DMS 273 (cell line): ENCODE measurements at regions not wholly inside any gene's neighbourhood (a gene's known extent, or its start where the extent isn't known, plus 50 kb on each side); places are given as distances from the start of the nearest gene placed in this dataset.
"Not testable (repeated sequence)": the region's sequence is repeated elsewhere in the genome, so short reads cannot be mapped to it uniquely, and the experiment has no call there.

Experiments
- DNase-seq: peaks from one replicate; lab custom pipeline; 2025; ENCODE audit not compliant: unreplicated experiment; lab: John Stamatoyannopoulos, UW

DNA sequence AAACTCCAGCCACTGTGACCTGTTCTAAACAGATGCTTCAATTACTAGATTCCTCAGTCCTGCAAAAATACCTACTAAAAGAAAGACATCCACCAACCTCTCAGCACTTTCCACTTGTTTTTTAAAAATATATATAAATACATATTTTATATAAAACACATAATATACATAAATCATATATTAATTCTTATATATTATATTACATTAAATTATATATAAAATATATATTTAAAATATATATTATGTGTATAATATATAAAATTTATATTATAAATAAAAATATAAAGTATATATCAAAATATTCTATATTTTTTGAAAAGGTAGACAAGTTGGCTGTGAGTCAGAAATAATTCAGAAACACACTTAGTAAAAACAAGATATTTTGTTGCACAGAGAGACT is 2371.8 kb upstream of the ACO1 start:
- DNase-seq: no peak

DNA sequence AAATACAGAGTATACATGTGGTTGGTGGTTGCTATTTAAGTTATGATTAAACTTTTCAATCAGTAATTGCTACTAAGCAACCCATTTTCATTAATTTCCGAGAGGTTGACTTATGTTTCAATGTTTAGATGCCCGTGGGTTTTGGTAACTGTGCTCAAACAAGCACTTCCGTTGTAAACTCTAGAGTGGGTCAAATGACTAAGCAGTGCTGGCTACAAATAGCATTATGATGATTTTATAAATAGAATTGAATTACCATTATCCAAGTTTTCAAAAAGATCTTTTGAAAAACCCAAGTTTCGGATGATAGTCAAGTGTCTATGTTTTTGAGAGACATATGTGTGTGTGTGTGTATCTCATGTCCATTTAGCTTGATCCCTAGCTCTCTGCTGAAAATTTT is 2369.4 kb upstream of the ACO1 start:
- DNase-seq: no peak

DNA sequence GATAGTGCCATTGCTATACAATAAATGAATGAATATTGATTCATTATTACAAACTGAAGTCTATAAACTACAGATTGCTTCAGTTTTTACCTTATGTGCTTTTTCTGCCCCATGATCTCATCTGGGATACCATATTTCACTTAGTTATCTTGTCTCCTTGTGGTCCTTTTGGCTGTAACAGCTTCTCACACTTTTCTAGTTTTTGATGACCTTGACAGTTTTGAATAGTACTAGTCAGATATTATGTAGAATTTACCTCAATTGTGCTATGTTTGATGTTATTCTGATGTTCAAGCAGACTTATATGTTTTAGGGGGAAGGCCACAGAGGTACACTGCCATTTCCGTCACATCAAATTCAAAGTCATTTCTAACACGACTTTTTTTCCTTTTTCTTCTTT is 2364.3 kb upstream of the ACO1 start:
- no peak for DNase-seq

DNA sequence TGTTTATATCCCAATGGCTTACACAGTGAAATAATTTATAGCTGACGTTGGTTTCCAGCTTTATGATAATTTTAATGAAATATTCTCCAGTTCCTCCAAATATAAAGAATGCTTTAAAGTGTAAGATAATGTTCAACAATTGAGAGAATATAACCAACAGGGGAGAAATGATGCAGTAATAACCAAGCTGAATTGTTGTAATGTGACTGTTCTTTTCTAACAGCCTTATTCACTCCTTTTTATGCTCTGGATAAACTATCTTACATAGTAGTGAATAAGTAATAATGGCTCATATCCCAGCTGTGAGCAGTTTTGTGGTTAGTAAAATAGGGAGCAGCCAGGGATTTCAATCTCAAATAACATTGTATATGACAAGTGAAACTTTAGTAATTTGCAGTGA is 2348.7 kb upstream of the ACO1 start:
- no peak for DNase-seq

DNA sequence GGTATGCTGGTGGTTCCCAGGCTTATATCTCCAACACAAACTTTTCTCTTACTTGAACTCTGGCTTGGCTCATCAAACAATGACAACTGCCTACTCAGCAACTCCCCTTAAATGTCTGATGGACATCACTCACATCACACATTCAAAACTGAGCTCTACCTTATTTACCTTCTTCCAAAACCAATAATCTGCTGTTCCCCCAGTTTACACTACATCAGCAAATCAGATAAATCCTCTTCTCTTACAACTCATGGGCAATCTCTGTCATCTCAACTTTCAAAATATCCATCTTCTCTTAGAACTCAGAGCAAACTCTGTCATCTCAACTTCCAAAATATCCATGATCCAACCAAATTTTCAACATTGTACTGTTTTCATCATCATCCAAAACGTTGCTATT is 2347.9 kb upstream of the ACO1 start:
- DNase-seq: no peak

DNA sequence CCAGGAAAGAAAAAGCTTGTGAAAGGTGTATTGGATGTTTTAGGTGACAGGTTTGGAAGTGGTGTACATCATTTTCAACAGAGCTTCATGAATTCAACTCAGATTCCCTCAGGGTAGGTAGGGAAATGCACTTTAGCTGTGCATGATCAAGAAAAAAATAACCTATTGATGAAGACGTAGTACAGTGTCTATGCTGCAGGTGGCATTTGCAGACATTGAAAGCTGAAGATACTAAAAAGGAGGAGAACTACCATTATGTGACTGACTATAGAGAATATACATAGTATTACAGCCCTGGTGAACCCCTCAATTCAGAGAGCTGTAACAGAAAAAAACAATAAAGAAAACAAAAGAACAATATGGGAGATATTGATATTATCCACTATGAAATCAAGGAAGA is 2344.7 kb upstream of the ACO1 start:
- peak; percentile 29 for DNase-seq

DNA sequence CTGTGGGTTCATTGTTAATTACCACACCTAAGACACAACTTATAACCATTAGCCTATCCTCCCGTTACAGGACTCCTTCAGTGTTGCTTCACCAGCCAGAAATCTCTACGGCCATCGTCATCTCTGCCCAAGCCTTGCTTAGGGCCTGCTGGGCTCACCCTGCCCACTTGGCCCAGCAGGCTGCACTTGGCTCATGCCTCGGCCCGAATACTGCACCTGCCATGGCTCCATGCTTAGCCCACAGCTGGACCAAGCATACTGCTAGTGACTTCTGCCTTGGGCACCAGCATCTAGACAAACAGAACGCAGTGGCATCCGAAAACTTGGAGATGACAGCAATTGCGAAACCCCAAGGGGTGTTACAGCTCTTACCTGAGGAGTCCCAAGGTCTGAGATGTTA is 2336.0 kb upstream of the ACO1 start:
- DNase-seq: no peak

DNA sequence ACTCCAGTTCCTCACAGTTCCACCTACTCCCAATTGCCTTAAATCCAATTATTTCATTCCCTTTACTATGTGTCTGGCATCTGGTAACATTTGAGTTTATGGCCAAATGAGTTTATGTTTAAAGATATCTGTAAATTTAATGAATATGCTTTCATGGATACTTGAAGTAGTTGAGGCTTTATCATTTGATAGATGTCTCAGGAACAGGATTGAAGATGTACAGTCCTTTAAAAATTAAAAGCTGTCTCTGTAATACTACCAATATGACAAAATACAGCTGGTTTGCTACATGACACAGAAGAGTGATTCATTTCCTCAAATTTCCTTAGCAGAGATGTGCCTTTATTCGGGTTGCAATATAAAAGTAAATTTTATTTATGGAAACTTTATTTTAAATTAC is 2326.0 kb upstream of the ACO1 start:
- no peak for DNase-seq

DNA sequence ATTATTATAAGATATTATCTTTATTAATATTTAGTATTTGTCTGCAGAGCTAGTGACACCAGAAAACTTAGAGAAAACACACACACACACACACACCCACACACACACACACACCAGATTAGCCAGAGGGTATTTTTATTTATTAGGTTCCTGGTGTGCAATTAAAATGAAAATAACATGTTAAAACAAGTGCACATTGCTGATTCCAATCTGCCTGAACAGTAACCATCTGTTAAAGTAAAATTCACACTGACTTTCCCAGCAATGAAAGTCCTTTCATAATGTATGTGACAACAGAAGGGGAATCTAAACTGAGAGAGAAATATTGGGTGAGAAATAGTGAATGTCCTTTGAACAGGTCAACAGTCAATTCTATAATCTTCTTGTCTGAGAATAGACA is 2323.5 kb upstream of the ACO1 start:
- DNase-seq: peak; percentile 83

DNA sequence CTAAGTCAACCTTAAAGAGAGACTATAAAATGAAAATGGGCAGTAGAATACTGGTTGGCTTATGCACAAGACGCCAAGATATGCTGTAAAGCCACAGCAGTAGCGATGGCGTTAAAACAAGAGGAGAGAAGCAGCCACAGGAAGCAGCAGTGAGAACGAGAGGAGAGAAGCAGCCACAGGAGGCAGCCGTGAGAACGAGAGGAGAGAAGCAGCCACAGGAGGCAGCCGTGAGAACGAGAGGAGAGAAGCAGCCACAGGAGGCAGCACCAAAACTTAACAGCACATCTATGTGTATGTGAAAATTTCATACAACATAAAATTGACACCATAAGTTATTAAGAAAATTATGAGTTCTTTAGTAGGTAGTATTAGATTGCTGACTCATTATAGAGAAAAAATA is 2318.6 kb upstream of the ACO1 start:
- DNase-seq: no peak

DNA sequence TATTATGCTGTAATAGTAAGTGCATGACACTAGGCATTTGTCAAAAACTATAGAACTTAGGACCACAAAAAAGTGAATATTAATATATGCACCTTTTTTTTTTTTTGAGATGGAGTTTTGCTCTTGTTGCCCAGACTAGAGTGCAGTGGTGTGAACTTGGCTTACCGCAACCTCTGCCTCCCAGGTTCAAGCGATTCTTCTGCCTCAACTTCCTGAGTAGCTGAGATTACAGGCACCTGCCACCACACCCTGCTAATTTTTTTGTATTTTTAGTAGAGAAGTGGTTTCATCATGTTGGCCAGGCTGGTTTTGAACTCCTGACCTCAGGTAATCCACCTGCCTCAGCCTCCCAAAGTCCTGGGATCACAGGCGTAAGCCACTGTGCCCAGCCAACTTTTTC is 2315.2 kb upstream of the ACO1 start:
- DNase-seq: not testable (repeated sequence)

DNA sequence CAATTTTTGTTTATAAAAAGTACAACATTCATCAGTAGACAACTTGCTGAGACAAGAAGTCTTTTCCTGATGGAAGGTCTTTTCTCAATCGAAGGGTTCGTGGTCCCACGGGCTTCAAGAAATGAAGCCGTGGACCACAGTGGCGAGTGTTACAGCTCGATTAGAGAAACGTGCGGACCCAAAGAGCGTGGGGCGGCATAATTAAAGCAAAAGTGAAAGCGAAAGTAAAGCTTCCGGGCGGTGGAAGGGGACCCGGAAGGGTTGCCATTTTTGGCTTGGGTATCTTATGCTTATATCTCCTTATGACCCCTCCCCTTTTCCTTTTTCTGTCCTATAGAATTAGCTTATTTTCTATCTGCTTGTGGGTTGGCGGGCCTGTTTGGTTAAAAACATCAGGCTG is 2309.4 kb upstream of the ACO1 start:
- no peak for DNase-seq

DNA sequence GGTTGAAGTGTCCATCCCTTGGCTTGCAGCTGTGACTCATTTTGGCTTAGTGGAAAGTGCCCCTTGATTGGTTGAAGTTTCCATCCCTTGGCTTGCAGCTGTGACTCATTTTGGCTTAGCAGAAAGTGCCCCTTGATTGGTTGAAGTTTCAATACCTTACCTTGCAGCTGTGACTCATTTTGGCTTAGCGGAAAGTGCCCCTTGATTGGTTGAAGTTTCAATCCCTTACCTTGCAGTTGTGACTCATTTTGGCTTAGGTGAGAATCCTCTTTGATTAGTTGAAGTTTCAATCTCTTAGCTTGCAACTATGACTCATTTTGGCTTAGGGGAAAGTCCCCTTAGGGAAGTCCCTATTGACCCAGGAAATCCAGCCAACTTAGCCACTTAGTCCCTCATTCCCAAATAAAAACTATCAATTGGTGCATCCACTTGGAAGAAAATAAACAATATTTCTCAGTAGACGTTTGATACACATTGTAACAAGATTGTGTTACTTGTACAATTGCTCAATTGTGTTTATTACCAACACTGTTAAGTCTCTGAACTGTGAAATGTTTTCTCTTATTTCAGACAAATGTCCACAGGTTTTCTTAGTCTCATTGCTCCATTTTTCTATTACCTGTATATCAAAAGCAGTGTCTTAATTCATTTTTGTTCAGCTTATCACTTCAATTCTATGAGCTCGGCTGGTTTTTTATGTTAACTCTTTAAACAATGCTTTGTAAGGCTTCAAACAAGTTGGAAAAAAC is 2308.8 kb upstream of the ACO1 start:
- DNase-seq: no peak

DNA sequence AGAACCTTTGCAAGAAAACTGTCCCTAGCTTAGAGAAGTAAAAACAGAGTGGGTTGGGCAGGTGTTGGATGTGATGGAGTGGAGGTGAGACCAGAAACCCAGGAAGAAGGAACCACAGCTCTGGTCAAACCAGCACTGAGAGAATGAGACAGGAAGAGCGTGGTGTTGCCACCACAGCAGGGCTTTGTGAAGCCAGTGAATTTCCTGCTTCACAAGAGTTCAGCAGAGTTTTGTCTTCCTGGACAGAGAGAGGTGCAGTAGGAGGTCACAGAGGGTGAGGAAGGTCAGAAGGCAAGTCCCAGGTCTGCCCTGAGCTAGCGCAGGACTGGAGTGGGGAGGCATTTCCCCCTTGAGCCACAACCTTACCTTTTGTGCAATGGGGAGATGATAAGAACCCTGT is 2306.2 kb upstream of the ACO1 start:
- no peak for DNase-seq

DNA sequence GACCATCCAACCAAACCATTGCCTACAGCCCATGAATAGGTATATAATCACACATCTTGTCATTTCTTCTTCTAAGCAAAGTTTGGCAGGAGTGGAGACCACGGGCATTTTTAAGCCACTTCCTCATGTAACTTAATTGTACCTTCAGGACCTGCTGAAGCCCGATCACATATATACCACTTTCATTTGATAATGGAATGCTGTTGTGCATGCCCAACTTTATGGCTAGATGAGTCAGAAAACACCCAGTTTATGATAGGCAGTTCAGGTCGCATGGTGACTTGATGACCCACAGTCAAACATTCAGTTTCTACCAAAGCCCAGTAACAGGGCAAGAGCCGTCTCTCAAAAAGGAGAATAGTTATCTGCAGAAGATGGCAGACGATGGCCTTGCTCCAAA is 2295.0 kb upstream of the ACO1 start:
- no peak for DNase-seq

DNA sequence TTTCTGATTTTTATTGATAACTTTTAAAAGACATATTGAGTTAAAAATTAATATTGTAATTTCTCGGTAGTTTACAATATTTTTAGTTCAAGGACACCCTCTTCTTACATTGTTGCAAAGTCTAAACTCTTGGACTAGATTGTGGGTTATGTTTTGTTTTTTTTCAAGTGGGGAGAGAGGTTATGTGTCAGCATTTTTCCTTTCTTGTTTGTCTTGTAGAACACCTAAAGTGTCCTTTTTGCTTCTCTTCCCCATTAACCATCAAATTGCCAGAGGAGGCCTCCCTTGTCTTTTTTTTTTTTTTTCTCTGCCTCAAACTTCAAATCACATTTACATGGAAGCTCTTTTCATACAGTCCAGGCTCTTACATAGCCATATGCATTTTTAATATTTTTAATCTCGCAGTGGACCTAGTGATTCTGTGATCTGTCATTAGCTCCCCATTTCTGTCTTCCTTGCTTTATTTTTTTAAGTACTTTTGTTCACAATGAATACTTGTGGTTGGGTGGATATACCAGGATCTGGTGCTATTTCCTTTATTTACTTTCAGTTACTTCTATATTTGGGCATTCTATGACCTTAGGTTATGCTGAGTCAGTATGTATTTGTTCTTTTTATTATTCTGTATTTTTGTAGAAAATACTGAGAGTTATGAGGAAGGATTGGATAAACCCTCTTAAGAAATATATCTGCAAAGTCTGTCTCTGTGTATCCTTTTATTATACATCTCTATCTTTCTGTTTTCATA is 2280.6 kb upstream of the ACO1 start:
- no peak for DNase-seq

DNA sequence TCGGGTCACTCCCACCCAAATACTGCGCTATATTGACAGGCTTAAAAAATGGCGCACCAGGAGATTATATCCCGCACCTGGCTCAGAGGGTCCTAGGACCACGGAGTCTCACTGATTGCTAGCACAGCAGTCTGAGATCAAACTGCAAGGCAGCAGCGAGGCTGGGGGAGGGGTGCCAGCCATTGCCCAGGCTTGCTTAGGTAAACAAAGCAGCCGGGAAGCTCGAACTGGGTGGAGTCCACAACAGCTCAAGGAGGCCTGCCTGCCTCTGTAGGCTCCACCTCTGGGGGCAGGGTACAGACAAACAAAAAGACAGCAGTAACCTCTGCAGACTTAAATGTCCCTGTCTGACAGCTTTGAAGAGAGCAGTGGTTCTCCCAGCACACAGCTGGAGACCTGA is 2277.3 kb upstream of the ACO1 start:
- not testable (repeated sequence) for DNase-seq

DNA sequence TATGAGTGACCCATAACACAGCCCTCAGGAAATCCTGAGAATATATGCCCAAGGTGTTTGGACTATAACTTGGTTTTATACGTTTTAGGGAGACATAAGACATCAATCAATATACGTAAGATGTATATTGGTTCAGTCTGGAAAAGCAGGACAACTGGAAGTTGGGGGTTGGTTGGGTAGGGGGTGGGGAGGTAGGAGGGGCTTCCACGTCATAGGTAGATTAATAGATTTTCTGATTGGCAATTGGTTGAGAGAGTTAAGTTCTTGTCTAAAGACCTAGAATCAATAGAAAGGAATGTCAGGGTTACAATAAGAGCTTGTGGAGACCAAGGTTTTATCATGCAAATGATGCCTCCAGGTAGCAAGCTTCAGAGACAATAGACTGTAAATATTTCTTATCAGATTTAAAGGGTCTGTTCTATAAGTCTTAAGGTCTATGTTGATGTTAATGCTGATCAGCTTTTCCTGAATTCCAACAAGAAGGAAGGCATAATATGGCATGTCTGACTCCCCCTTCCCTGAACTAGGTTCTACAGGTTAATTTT is 2267.7 kb upstream of the ACO1 start:
- no peak for DNase-seq

DNA sequence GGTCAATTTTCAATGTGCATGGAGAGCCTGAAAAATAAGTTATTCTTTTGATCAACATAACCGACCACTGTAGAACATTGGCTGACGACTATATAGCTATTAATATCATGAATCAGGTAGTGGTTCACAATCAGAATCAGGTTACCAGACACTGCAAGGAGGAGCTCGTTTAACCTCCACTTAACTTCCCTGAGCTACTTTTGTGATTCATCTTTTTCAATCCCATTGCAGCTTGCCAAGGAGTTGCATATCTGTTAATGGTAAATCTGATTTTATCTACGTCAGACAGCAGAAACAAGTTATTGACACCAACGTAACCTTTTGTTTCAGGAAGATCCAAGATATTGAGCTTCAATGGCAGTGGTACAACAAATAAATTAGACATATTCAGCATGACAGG is 2263.8 kb upstream of the ACO1 start:
- DNase-seq: no peak

DNA sequence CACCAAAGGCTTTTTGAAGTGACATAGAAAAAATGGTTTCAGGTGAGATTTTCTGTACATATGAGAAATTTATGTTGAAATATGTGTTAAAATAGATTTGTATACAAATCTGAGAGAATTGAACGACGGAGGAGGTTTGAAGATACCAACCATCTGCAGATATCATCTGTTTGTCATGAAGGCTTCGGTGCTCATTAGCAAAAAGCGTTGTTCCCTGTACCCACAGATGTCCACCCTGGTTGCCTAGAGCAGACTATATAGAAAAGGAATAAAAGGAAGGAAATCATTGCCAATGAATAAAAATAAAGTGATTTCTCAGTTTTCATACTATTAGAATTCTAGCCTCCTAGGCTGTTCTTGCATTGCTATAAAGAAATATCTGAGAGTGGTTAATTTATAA is 2262.8 kb upstream of the ACO1 start:
- no peak for DNase-seq

DNA sequence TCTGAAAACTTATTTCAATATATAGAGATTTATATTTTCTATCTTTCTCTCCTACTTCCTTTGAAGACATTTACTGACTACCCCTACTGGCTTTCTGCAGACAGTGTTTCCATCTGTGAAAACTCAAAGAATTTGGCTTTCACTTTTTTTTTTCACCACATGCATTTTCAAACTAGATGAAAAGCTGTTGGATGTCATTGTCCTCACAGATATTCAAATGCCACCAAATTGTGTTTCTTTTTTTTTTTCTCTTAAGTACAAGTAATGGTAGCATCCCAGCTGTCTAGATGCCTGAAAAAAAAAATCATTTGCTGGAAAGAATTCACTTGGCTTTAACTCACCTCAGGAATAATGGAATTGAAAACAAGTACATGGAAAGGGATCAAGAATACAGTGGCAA is 2258.6 kb upstream of the ACO1 start:
- no peak for DNase-seq

DNA sequence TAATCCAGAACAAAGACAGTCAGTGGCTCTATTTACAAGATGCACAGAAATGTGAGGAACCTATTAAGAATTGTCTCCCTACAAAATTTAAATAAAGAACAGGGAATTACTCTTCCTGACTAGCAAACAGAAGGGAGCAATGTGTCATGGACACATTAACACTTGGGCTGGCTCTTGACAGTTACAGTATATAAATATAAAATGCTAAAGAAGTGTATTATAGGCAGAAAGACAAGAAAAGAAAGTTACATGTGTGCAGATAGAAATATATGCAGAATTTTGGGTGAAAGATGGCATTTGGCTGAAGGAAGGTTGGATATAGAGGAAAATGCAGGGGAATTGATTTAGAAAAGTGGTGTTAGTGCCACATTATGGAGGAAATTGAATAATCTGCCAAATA is 2257.1 kb upstream of the ACO1 start:
- no peak for DNase-seq

DNA sequence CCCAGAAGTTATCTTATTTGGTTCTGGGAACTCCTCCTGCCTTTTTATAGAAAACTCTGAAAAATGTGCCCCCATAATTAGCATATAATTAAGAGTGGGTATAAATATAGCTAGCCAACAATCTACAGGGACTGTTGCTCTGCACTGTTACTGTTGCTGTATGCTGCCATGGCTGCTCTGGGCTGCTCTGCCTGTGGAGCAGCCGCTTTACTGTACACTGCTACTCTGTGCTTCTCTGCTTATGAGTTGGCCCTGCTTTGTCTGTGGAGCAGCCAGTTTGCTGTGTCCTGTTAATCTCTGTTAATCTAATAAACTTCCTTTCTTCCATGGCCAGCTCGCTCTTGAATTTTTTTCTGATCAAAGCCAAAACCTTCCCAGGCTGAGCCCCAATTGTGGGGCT is 2244.0 kb upstream of the ACO1 start:
- no peak for DNase-seq
